Astrocyte of the spinal cord (primary cell): ENCODE measurements at regions not wholly inside any gene's neighbourhood (a gene's known extent, or its start where the extent isn't known, plus 50 kb on each side); places are given as distances from the start of the nearest gene placed in this dataset.

Experiments
- DNase-seq: peaks from one replicate; pipeline ENCODE4 v3.0.0; 2011; ENCODE audit warnings: low read depth, low spot score
- H3K4me3 ChIP-seq: 2 replicates; pipeline ENCODE4 v1.5.1; 2011; ENCODE audit warnings: low read depth, mild to moderate bottlenecking, low read length, moderate library complexity
- CTCF ChIP-seq: IDR thresholded peaks from 2 replicates; pipeline ENCODE4 v1.5.1; 2012; ENCODE audit warnings: low read depth, mild to moderate bottlenecking, low read length, inconsistent platforms
- in situ Hi-C: cut with HindIII; loops from 2 replicates; pipeline ENCODE4 v1.10.0; 2017; ENCODE audit warnings: low sequenced_read_pairs

- no peak for DNase-seq
- TF ChIP-seq CTCF = no peak
- in situ Hi-C loops = no loop called here
- H3K4me3 ChIP-seq = no peak overlapping the region
Observed at GRCh38 chr4:42205541-42205940, 53.1 kb upstream of the BEND4 start.

GRCh38 chr4:42216664-42217063 lies 64.2 kb upstream of the BEND4 start:
- TF ChIP-seq CTCF = no peak
- H3K4me3 ChIP-seq = no peak overlapping the region
- no peak for DNase-seq
- in situ Hi-C loops = no loop called here

GRCh38 chr4:42225286-42225685 lies 72.8 kb upstream of the BEND4 start:
- DNase-seq = no peak
- no peak overlapping the region for H3K4me3 ChIP-seq
- no peak for TF ChIP-seq CTCF
- in situ Hi-C loops = no loop called here

- no peak for TF ChIP-seq CTCF
- no peak for DNase-seq
- in situ Hi-C loops = no loop called here
- no peak overlapping the region for H3K4me3 ChIP-seq
Observed at GRCh38 chr4:42234817-42235216, 82.4 kb upstream of the BEND4 start.

GRCh38 chr4:42235304-42236021 lies 83.0 kb upstream of the BEND4 start:
- in situ Hi-C loops = no loop called here
- H3K4me3 ChIP-seq = no peak overlapping the region
- DNase-seq = no peak
- no peak for TF ChIP-seq CTCF

GRCh38 chr4:42237010-42237409 lies 84.6 kb upstream of the BEND4 start:
- DNase-seq = no peak
- TF ChIP-seq CTCF = no peak
- in situ Hi-C loops = no loop called here
- no peak overlapping the region for H3K4me3 ChIP-seq

GRCh38 chr4:42237451-42237850 lies 85.0 kb upstream of the BEND4 start:
- no peak for DNase-seq
- no peak for TF ChIP-seq CTCF
- no peak overlapping the region for H3K4me3 ChIP-seq
- in situ Hi-C loops = no loop called here
